ENCODE measurements at regions not wholly inside any gene's neighbourhood (a gene's known extent, or its start where the extent isn't known, plus 50 kb on each side); places are given as distances from the start of the nearest gene placed in this dataset.

- Histone ChIP-seq H3K9me3 (ENCODE audit: control insufficient read depth in 4 of 4, low read length in 3 of 4) (peaks cover 0 to 3% (median 2%) of the 10 kb centered on the region in 4 donors), H3K9ac (ENCODE audit: low read depth in 1 of 2, low read length in 2 of 2) (no peak overlapping the region), H3K4me1 (ENCODE audit: control insufficient read depth in 4 of 4, insufficient read depth in 4 of 4, low read length in 3 of 4) (no peaks in the 10 kb centered on the region), H3K27me3 (ENCODE audit: control insufficient read depth in 4 of 4, insufficient read depth in 4 of 4, low read length in 3 of 4) (no peaks in the 10 kb centered on the region), H3K36me3 (ENCODE audit: control insufficient read depth in 4 of 4, insufficient read depth in 3 of 4, low read depth in 1 of 4, low read length in 3 of 4) (no peaks in the 10 kb centered on the region), H3K4me3 (ENCODE audit: low read depth in 1 of 3, low read length in 3 of 3) (no peak overlapping the region), H3K27ac (ENCODE audit: low read depth in 1 of 2, low read length in 2 of 2) (no peak overlapping the region)
- TF ChIP-seq JUND (IDR thresholded peaks at IDR 0.05), result no peak
- TF ChIP-seq MAX (IDR thresholded peaks at IDR 0.05), result no peak
- WGBS, result 34% methylated on average over 3 of the region's 3 CpGs
- no peak for DNase-seq (ENCODE audit: low spot score)
These were observed 293.2 kb downstream of the PRR32 start for GRCh38 chrX:127112726-127113125.

- 68% methylated on average over 2 of the region's 2 CpGs for WGBS
- H3K9ac ChIP-seq (ENCODE audit: low read depth in 1 of 2, low read length in 2 of 2), result no peak overlapping the region
- DNase-seq (ENCODE audit: low spot score), result no peak
- no peaks in the 10 kb centered on the region for H3K9me3 ChIP-seq (ENCODE audit: control insufficient read depth in 4 of 4, low read length in 3 of 4)
- no peak overlapping the region for H3K4me3 ChIP-seq (ENCODE audit: low read depth in 1 of 3, low read length in 3 of 3)
- no peak overlapping the region for H3K27ac ChIP-seq (ENCODE audit: low read depth in 1 of 2, low read length in 2 of 2)
- H3K27me3 ChIP-seq (ENCODE audit: control insufficient read depth in 4 of 4, insufficient read depth in 4 of 4, low read length in 3 of 4), result no peaks in the 10 kb centered on the region
- no peaks in the 10 kb centered on the region for H3K36me3 ChIP-seq (ENCODE audit: control insufficient read depth in 4 of 4, insufficient read depth in 3 of 4, low read depth in 1 of 4, low read length in 3 of 4)
- TF ChIP-seq FOXA1 (IDR thresholded peaks at IDR 0.05) (no peak), RAD21 (IDR thresholded peaks at IDR 0.05) (no peak), CTCF (IDR thresholded peaks at IDR 0.05; ENCODE audit: low read depth, low read length, missing input control) (no peak), HNF4G (IDR thresholded peaks at IDR 0.05) (no peak), NR2F2 (IDR thresholded peaks at IDR 0.05) (no peak), YY1 (IDR thresholded peaks at IDR 0.05) (no peak), GABPA (IDR thresholded peaks at IDR 0.05 in 1 of 2, conservative IDR thresholded peaks at IDR 0.05 in 1 of 2) (no peak), JUND (IDR thresholded peaks at IDR 0.05) (no peak), RXRA (IDR thresholded peaks at IDR 0.05) (no peak), TAF1 (conservative IDR thresholded peaks at IDR 0.05) (no peak), ZBTB33 (IDR thresholded peaks at IDR 0.05) (no peak), HNF4A (conservative IDR thresholded peaks at IDR 0.05) (no peak), MAX (IDR thresholded peaks at IDR 0.05) (no peak), REST (IDR thresholded peaks at IDR 0.05) (no peak), EGR1 (IDR thresholded peaks at IDR 0.05; ENCODE audit: low read depth in 2 of 2) (no peak), SP1 (IDR thresholded peaks at IDR 0.05) (no peak), FOXA2 (IDR thresholded peaks at IDR 0.05) (no peak), ATF3 (IDR thresholded peaks at IDR 0.05) (no peak)
- no peaks in the 10 kb centered on the region for H3K4me1 ChIP-seq (ENCODE audit: control insufficient read depth in 4 of 4, insufficient read depth in 4 of 4, low read length in 3 of 4)
These were observed 305.3 kb downstream of the PRR32 start for GRCh38 chrX:127124871-127125270.
